ENCODE measurements at regions not wholly inside any gene's neighbourhood (a gene's known extent, or its start where the extent isn't known, plus 50 kb on each side); places are given as distances from the start of the nearest gene placed in this dataset.

- TF ChIP-seq CTCF (IDR thresholded peaks at IDR 0.05), result no peak
- no peak for TF ChIP-seq POLR2A (IDR thresholded peaks at IDR 0.05)
Measured at GRCh38 chr2:16073471-16073870, 133.1 kb downstream of the MYCN start.
